PC-9 (cell line): ENCODE measurements at regions not wholly inside any gene's neighbourhood (a gene's known extent, or its start where the extent isn't known, plus 50 kb on each side); places are given as distances from the start of the nearest gene placed in this dataset.

Source experiments
- BruUV-seq: library from RNA; stranded (reverse); fragments of 400-500 nt; replicated peaks from 2 replicates; lab custom pipeline; 2021; lab: Mats Ljungman, UMichigan
- CTCF ChIA-PET: fragments of 300-600 bp; sonication (Branson Sonifier 250); formaldehyde crosslinking; loops from one replicate; lab custom pipeline; 2022; ENCODE audit warnings: antibody characterized with exemption; lab: Charles Lee
- POLR2A ChIA-PET: fragments of 300-600 bp; sonication (Branson Sonifier 250); formaldehyde crosslinking; loops from one replicate; lab custom pipeline; 2022; ENCODE audit warnings: antibody characterized with exemption; ENCODE audit not compliant: unreplicated experiment; lab: Charles Lee
- DNase-seq, 2 experiments: peaks; one replicate each; pipeline versions ENCODE4 v3.0.0 to v3.0.0-alpha.2; 2015 to 2022; ENCODE audit warnings: mixed read lengths in 1 of 2
- H2AFZ ChIP-seq: fragments of 200-600 bp; sonication (generic); 2 replicates; pipeline ENCODE4 v1.8.1; 2017; ENCODE audit warnings: antibody characterized with exemption
- H3F3A ChIP-seq: fragments of 200-600 bp; sonication (generic); 2 replicates; pipeline ENCODE4 v1.8.1; 2017; ENCODE audit warnings: antibody characterized with exemption, mild to moderate bottlenecking, low read depth; ENCODE audit not compliant: insufficient read depth
- H3K27ac ChIP-seq: fragments of 200-600 bp; sonication (generic); 2 replicates; pipeline ENCODE4 v1.6.1; 2016; ENCODE audit warnings: mixed run types
- H3K27me3 ChIP-seq: fragments of 200-600 bp; sonication (generic); 2 replicates; pipeline ENCODE4 v1.6.1; 2016; ENCODE audit warnings: low read depth, mixed run types; ENCODE audit not compliant: insufficient read depth
- H3K36me3 ChIP-seq: fragments of 200-600 bp; sonication (generic); 2 replicates; pipeline ENCODE4 v1.6.1; 2016; ENCODE audit warnings: low read depth, mixed run types
- H3K4me1 ChIP-seq: fragments of 200-600 bp; sonication (generic); replicated peaks from 2 replicates; pipeline ENCODE4 v1.6.1; 2016; ENCODE audit warnings: mixed run types; ENCODE audit not compliant: insufficient read depth
- H3K4me2 ChIP-seq: fragments of 200-600 bp; sonication (generic); 2 replicates; pipeline ENCODE4 v1.6.1; 2017; ENCODE audit warnings: mixed run types
- H3K4me3 ChIP-seq: fragments of 200-600 bp; sonication (generic); 2 replicates; pipeline ENCODE4 v1.6.1; 2016; ENCODE audit warnings: mixed run types
- H3K79me2 ChIP-seq: fragments of 200-600 bp; sonication (generic); 2 replicates; pipeline ENCODE4 v1.6.1; 2017; ENCODE audit warnings: low read depth, mixed run types
- H3K9me2 ChIP-seq: fragments of 200-600 bp; sonication (generic); 2 replicates; pipeline ENCODE4 v1.8.1; 2017; ENCODE audit warnings: mild to moderate bottlenecking; ENCODE audit not compliant: insufficient read depth
- H3K9me3 ChIP-seq: fragments of 200-600 bp; sonication (generic); 2 replicates; pipeline ENCODE4 v1.8.1; 2016; ENCODE audit warnings: low read depth; ENCODE audit not compliant: insufficient read depth
- H4K20me1 ChIP-seq: fragments of 200-600 bp; sonication (generic); 2 replicates; pipeline ENCODE4 v1.8.1; 2017; ENCODE audit not compliant: insufficient read depth
- CTCF ChIP-seq: fragments of 200-600 bp; sonication (generic); conservative IDR thresholded peaks from 2 replicates; pipeline ENCODE4 v1.6.1; 2017; ENCODE audit warnings: mixed run types, antibody characterized with exemption, mild to moderate bottlenecking, moderate library complexity
- EZH2 ChIP-seq: fragments of 200-600 bp; sonication (generic); IDR thresholded peaks from 2 replicates; pipeline ENCODE4 v1.8.0; 2017; ENCODE audit warnings: antibody characterized with exemption, low read depth
- intact Hi-C: fragments of 100-400 bp; cut with micrococcal nuclease; formaldehyde crosslinking; loops from one replicate; pipeline ENCODE4 v1.10.0; 2022; ENCODE audit not compliant: unreplicated experiment

GRCh38 chr9:97790542-97790941 is 62.5 kb upstream of the FOXE1 start:
- Histone ChIP-seq H3K27me3 (no peaks in the 10 kb centered on the region), H3K4me1 (peaks cover 30% of the 10 kb centered on the region), H3F3A (peaks cover 12% of the 10 kb centered on the region; the same call in 1 of the 2 replicates), H3K36me3 (no peaks in the 10 kb centered on the region), H3K27ac (no peak overlapping the region), H3K79me2 (no peaks in the 10 kb centered on the region), H4K20me1 (no peaks in the 10 kb centered on the region), H2AFZ (no peak overlapping the region), H3K9me2 (no peaks in the 10 kb centered on the region), H3K4me3 (no peak overlapping the region), H3K9me3 (no peaks in the 10 kb centered on the region), H3K4me2 (no peak overlapping the region)
- ChIA-PET CTCF (no interaction called here), POLR2A (no interaction called here)
- BruUV-seq = no TSS peak
- TF ChIP-seq CTCF (no peak), EZH2 (no peak)
- no peak for DNase-seq
- intact Hi-C loops = no loop called here

GRCh38 chr9:97791542-97791941 is 61.5 kb upstream of the FOXE1 start:
- Histone ChIP-seq H3K4me2 (no peak overlapping the region), H3K4me3 (no peak overlapping the region), H3K4me1 (peaks cover 22% of the 10 kb centered on the region), H3K27ac (no peak overlapping the region), H3K27me3 (no peaks in the 10 kb centered on the region), H3K9me3 (no peaks in the 10 kb centered on the region), H2AFZ (no peak overlapping the region), H4K20me1 (no peaks in the 10 kb centered on the region), H3K36me3 (no peaks in the 10 kb centered on the region), H3K9me2 (no peaks in the 10 kb centered on the region), H3K79me2 (no peaks in the 10 kb centered on the region), H3F3A (peaks cover 12% of the 10 kb centered on the region; the same call in 1 of the 2 replicates)
- ChIA-PET CTCF (no interaction called here), POLR2A (no interaction called here)
- TF ChIP-seq CTCF (no peak), EZH2 (no peak)
- BruUV-seq = no TSS peak
- intact Hi-C loops = no loop called here
- DNase-seq = no peak

- H3K9me3 ChIP-seq = no peaks in the 10 kb centered on the region
- H3K9me2 ChIP-seq = no peaks in the 10 kb centered on the region
- intact Hi-C loops = no loop called here
- DNase-seq = no peak
- CTCF ChIA-PET = no interaction called here
- no TSS peak for BruUV-seq
- POLR2A ChIA-PET = no interaction called here
- TF ChIP-seq CTCF (no peak), EZH2 (no peak)
- no peak overlapping the region for H3K4me3 ChIP-seq
- H3K27me3 ChIP-seq = no peaks in the 10 kb centered on the region
- H3K4me1 ChIP-seq = peaks cover 19% of the 10 kb centered on the region
- H4K20me1 ChIP-seq = no peaks in the 10 kb centered on the region
- H2AFZ ChIP-seq = no peak overlapping the region
- H3K79me2 ChIP-seq = no peaks in the 10 kb centered on the region
- no peak overlapping the region for H3K27ac ChIP-seq
- no peaks in the 10 kb centered on the region for H3K36me3 ChIP-seq
- H3K4me2 ChIP-seq = no peak overlapping the region
- H3F3A ChIP-seq = peaks cover 12% of the 10 kb centered on the region; the same call in 1 of the 2 replicates
Observed at GRCh38 chr9:97793067-97793466, 60.0 kb upstream of the FOXE1 start.
